GM21717 (cell line): ENCODE measurements at regions not wholly inside any gene's neighbourhood (a gene's known extent, or its start where the extent isn't known, plus 50 kb on each side); places are given as distances from the start of the nearest gene placed in this dataset.
"Not testable (repeated sequence)": the region's sequence is repeated elsewhere in the genome, so short reads cannot be mapped to it uniquely, and the experiment has no call there.

ENCODE experiments used
- ATAC-seq: cut with Tn5 transposase; IDR thresholded peaks from one replicate; pipeline ENCODE4 v1.9.1; 2021; ENCODE audit warnings: mild to moderate bottlenecking, moderate library complexity; ENCODE audit not compliant: unreplicated experiment

DNA sequence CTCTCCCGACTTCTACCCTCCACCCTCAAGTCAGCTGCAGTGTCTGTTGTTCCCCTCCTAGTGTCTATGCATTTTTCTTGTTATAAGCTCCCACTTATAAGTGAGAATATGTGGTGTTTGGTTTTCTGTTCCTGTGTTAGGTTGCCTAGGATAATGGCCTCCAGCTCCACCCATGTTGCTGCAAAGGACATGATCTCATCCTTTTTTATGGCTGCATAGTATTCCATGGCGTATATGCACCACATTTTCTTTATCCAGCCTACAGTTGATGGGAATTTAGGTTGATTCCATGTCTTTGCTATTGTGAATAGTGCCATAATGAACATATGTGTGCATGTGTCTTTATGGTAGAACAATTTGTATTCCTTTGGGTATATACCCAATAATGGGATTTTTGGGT, 80.7 kb downstream of the SPTSSA start:
- not testable (repeated sequence) for ATAC-seq

DNA sequence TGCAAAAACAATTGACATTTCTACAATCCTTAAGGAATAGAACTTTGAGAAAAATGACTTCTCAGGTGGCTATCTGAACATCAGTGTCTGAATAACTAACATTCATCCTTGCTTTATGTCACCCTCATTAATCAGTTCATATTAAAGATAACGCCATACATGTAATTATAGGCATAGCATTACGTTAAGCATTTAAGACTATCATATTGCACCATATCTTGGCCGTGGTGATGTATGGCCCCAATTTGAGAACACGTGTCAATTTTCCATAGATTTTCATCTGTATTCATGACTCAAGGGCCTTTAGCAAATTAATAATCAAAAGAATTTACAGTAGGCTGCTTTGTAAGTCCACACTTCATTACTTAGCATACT, 81.6 kb downstream of the SPTSSA start:
- no peak for ATAC-seq

DNA sequence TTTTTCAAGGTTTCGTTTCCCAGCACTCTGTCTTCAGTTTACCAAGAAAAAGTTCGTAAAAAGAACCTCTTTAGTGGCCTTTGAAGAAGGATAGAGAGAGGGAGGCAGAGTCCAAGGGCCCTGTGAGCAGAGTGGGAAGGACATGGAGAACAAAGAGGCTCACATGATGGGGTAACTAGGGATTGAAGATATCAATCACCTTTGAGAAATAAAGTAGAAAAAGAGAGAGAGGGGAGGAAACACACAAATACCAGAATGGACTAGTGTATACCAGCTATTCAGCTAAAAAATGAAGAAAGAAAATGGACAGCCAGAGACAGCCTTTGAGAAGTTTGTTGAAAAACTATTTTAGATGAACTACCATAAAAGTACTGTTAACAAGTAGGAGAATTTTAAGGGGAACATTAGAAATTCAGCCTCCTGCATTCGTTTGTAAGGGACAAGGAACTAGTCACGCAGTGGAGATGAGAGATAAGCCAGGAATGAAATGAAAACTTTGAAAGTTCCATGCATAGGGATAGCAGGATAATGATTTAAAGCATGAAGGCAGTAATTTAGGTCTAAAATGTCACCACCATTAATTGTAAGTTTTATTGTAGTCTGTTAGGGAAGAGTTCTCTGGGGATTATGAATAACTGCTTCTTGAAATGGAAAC, 82.1 kb downstream of the SPTSSA start:
- ATAC-seq: no peak

DNA sequence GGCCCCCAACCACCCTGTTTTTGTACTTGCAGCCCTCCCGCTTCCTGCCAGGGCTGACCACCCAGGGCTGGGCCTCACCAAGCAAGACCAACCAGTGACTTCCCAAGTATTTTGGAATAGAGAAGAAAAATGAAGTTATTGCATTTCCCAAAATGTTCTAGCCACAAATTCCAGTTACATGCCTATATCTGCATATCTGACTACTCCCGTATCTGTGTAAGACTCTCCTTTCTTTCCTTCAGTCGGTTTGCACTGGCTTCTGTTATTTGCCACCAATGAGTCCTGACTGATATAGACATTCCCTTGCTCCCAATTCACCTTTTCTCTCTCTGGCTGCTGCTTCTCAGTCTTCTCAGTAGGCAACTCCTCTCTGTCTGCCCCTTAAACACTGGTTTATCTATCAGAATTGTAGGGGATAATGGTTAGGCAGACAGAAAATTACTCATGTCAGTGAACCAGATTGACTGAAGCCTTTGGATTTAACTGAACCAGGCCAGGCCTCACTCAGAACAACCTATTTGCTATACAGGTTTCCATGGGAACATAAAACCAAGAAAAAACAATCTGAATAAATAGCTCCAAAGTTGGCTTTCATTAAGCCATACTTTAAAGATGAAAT, 85.3 kb downstream of the SPTSSA start:
- no peak for ATAC-seq

DNA sequence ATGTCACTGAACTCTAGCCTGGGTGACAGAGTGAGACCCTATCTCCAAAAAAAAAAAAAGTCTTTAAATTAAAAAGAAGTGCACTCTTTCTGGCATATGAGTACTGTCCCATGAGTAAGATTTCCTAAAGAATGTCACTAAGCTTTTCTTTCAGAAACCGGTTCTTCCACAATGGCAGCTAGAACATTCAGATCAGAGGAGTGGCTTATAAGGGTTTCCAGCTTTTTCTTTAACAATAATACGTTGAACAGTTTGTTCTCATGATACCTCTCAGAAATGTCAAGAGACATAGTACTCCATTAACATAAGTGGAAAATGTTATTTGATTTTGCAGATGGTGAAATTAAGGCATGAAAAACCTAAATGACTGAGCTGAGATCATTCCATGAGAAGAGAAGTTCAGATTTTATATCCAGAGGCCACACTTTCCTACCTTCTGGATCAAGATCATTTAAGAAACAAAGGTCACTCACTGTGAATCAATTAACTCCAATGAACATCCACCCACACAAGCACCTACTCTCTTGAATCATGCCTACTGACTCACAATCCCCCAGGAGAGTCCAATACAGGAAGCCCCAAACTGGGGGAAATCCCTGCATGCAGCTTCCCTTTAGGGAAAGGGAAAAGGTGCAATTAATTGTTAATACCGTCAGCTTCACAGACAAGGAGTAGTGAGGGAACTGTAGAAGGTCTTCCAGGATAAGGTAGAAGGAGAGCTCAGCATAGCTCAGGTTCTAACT, 86.9 kb downstream of the SPTSSA start:
- no peak for ATAC-seq

DNA sequence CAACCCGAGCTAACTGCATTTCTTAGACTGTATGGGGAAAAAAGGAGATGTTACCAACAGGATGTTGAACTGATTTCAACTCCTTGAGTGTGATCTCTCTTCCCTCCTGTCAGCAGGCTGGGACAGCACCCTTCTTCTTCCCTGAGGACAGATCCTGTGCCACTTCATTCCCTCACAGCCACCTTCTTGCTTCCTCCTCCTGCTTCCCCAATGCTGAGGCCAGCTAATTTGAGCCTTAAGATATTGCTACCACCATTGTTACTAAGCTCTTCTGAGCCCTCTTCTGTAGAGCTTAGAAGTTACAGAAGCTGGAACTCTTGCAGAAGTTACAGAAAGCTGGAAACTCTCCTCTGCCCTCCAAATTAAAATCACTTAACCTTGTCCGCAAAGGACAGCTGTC, 88.8 kb downstream of the SPTSSA start:
- ATAC-seq: no peak

DNA sequence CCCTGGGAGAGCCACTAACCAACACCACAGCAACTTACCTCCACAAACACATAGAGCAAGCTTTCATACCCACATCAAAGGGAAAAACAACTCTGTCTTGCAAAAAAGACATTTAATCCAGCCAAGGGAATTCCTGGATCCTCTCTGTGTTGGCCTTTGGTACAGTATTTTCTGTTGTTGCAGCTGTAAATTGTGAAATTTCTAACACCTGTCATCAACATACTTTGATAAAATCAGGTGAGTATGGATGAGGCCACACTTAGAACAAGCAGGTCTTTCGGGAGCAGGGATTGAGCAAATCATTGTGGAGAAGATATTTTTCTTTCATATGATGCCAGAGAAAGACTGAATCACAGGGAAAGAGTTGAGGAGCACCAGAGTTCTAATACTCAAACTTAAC, 89.3 kb downstream of the SPTSSA start:
- ATAC-seq: no peak

DNA sequence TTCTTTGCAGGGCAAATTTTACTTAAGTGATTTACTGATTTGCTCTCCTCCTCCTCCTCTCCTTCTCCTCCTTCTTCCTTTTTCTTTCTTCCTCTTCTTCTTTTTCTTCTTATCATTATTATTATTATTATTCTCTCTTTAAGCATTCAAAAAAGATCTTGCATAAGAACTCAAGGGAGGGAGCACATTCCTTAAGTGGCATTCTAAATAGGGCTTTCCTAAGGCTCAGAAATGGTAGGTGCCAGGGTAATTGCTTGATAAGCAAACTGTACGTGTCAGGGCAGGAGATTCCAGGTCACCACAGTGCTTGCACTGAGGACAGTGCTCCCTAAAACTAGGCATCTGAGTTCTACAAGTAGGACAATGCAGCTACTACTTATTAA, 92.4 kb downstream of the SPTSSA start:
- no peak for ATAC-seq

DNA sequence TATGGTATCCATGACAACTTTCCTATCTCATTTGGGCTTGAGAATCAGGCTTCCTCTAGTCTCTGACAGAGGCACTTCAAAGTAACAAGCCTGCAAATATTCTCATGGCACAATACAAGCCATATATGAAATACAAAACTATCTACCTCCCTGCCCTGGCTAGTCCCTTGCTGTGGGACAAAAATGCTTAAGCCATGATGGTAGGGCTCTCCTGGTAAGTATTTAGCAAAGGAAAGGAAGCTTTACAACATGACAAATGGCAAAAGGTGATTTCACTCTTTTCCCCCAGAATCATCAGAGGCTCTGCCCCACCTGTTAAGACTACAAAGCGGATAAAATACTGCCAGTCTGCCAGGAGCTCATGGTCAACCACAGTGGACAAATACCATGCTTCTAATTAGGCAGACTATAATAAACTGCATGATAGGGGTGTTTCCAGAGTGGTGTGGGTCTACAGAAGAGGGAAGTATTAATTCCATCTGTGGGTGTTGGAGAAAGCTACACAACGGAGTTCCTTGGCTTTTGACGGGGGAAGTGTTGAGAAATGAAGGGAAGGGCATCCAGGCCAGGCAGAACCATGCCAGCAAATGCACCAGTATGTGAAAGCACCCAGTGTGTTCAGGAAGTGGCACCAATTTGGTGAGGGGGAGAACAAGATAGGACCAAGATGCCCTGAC, 92.9 kb downstream of the SPTSSA start:
- ATAC-seq: no peak

DNA sequence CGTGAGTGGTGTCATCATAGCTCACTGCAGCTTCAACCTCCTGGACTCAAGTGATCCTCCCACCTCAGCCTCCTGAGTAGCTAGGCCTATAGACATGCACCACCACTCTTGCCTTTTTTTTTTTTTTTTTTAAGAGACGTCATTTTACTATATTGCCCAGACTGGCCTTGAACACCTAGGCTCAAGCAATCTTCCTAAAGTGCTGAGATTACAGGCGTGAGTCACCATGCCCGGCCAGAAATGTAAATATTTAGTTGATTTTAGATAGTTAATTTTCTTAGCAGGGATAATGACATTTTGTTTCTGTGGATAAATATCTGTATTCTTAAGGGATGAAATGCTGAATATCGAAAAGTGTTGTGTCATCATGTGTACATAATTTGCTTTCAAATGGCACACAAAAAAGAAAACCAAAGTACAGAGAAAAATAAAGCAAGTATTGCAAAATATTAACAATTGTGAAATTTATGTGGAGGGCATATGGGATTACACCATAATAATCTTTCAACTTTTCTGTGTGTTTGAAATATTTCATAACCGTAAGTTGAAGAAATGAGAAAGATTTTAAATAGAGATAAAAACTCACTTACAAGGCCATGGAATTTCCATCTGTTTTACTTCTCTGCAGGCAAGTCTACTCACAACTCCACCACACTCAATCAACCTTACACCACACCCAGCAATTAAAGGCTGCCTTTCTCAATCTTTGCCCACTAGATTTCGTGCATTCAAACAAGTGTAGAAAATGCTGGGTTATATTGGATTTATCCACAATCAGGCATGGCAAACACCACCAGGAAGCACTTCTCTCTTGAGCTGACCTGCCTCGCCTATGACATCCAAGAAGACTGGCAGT, 93.7 kb downstream of the SPTSSA start:
- ATAC-seq: no peak

DNA sequence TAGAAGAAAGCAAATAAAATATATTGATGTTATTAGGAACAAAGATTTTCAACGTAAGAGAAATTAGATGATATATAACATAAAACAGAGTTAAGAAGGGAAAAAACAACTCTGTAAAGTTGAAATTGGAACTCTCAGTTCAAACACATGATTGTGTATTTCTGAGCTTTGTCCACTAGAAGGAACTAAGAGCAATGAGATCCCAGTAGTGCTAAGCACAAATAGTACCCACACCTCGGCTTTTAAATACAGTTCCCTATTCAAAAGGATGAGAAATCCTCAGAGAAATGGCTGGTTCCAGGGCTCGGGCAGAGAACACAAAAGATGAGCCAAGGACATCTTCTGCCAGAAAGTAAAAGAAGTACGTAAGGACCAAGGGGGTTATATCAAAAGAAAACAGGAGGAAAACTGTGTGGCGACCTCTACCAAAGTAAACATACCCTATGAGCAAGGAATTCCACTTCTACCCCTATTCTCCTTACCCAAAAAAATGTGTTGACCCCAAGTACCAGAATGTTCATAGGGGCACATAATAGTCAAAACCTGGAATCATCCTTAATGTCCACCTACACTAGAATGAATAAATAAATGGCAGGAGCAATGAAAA, 96.6 kb downstream of the SPTSSA start:
- no peak for ATAC-seq

DNA sequence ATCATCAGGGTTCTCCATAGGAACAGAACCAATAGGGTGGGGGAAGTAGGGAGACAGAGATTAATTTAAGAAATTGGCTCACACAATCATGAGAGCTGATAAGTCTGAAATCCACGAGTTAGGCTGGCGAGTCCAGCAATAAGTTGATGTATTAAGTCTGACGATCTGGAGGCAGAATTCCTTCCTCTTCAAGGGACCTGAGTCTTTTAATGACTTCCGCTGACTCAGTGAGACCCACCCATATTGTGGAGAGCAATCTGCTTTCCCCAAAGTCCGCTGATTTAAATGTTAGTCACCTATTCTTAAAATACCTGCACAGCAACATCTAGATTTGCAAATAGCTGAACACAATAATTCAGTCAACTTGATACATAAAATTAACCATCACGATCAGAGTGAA, 97.8 kb downstream of the SPTSSA start:
- ATAC-seq: no peak

DNA sequence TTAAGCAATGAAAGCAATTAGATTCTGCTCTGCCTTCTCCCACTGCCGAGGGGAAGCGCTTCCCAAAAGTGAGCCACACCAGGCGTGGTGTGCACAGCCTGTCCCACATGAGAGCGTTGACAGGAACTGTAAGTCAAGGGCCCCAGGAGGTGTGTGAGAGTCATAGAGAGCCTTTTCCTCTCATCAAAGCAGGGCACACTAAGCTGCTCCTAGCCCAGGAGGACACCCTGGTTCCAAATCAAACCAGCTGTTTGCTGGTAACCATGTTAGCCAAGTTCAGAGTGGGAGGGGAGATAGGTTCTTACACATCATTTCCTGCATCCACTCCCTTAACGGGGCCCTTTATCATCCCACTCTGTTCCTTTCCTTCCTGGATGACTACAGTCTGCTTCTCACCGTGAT, 98.3 kb downstream of the SPTSSA start:
- ATAC-seq: no peak

DNA sequence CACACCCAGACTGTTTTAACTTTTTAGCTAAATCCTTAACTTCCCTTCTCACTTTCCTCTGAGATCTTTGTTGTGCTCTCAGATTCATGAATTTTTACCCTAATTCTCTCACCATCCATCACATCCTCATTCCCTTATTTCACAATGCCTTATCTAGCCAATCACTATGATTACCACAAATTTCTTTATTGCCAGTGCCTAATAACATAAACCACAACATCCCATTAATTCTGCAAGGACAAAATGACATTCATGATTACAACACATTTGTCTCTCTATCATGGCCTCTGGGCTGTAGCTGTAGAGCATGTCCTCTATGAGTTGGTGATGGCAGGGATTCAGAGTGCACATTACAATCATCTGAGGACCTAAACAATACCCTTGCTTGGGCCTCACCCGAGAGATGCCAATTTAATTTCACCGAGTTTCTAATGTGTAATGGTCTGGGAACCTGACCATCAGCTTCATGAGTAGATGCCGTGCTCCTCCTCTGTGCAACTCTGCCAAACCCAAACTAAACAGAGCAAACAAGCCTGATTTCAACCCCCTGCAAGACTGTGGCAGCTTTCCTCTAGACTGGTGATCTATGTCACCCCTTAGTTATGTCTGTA, 99.3 kb downstream of the SPTSSA start:
- no peak for ATAC-seq

DNA sequence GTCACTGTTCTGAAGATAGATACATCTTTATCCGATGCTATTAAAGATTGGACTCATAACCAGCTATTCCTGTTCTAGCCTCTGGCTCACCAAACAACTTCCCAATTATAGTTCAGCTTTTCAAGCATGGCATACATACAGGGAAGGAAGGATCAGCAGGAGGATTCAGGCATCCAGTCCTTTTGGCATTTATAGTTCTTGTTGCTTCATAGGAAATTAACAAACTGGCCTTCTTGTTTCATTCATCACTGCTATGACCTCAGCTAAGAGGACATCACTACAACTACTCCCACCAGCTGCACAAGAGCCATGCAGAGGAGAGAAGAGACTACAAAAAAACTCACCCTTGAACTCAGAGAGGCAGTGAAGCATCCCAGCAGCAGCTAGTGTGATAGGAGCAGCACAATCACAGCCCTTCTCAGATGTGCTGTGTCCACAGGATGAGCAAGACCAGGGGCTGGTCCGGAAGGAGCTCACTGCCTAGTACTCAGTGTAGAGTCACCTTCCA, 100.5 kb downstream of the SPTSSA start:
- no peak for ATAC-seq

DNA sequence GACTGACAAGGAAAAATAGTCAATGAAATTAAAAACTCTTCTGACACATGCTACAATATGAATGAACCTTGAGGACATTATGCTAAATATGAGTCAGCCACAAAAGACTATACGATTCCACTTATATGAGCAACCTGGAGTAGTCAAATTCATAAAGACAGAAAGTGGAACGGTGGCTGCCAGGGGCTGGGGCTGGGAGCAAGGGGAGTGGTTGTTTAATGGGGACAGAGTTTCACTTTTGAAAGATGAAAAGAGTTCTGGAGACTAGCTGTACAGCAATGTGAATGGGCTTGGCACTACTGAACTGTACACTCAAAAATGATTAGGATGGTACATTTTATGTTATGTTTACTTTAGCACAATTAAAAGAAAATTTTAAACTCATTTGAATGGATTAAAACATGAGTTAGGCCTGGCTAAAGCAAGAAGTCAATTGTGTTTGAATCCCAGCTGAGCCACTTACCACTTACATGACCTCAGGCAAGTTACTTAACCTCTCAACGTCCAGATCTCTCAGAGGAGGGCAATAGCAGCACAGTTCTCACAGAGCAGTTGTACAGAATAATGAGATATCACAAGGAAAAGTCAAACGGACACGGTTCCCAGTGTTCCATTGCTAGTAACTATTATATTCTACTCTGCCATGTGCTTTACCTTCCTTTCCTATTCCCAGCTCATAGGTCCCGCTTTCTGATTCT, 102.5 kb downstream of the SPTSSA start:
- no peak for ATAC-seq

DNA sequence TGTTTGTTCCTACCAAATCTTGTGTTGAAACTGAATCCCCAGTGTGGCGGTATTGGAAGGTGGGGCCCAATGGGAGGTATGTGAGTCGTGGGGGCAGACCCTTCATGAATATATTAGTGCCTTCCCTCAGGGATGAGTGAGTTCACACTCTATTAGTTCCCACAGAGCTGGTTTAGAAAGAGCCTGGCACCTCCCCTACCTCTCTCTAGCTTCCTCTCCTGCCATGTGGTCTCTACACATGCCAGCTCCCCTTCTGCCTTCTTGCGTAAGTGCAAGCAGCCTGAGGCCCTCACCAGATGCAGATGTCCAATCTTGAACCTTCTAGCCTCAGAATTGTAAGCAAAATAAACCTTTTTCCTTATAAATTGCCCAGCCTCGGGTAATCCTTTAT, 105.8 kb downstream of the SPTSSA start:
- ATAC-seq: no peak

DNA sequence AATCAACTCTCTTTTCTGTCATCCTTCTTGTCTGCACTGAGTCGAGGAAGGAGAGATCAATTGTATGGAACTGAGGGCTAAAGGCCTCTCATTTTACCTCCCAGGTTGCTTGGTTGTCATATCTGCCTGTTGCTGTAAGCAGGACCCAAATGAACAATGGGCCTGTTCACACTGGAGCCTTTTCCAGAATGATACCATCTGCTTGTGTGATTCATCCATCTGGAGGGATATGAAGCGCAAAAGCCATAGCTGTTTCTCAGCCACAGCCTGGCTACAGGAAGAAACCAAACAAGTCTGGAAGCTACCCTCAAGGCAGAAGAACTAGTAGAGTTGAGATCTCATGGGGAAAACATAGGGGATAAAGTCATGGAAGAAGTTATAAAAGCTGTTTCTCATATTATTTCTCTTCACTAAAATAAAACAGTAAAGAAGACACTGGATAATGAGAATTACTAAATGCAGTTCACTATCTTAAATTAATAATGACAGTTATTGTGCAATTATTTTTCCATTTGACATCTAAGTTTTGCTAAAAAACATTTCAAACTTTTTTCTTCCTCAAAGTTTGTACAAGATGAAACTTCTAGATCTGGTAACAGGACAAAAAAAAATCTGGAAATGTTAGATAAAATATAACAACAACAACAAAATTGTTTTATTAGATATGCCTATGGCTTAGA, 106.3 kb downstream of the SPTSSA start:
- no peak for ATAC-seq

DNA sequence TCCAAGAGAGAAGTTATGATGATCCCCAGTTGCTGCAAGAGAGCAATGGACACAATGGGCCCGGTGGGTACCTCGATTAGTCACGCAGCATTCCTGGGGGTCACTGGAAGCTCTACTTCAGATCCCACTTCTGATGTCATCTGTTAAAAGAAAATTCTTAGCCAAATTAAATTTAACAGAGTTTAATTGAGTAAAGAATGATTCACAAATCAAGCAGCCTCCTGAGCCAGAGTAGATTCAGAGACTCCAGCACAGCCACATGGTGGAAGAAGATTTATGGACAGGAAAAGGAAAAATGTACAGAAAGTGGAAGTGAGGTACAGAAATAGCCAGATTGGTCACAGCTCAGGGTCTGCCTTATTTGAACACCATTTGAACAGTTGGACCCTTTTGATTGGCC, 107.5 kb downstream of the SPTSSA start:
- ATAC-seq: no peak
